Ascending aorta (tissue), 2 donors: ENCODE measurements at regions not wholly inside any gene's neighbourhood (a gene's known extent, or its start where the extent isn't known, plus 50 kb on each side); places are given as distances from the start of the nearest gene placed in this dataset.

Experiments used
- DNase-seq, 2 donors: peaks; one replicate each; pipeline ENCODE4 v3.0.0-alpha.2; 2019; ENCODE audit warnings: low spot score in 2 of 2
- H3K27ac ChIP-seq, 2 donors: fragments of 200-600 bp; sonication (generic); one replicate each; pipeline ENCODE4 v1.5.1; 2016 to 2017; ENCODE audit warnings: mild to moderate bottlenecking in 1 of 2
- H3K27me3 ChIP-seq: fragments of 200-600 bp; sonication (generic); one replicate; pipeline ENCODE4 v1.5.1; 2017
- H3K36me3 ChIP-seq, 2 donors: fragments of 200-600 bp; sonication (generic); one replicate each; pipeline ENCODE4 v1.5.1; 2016
- H3K4me1 ChIP-seq, 2 donors: fragments of 200-600 bp; sonication (generic); one replicate each; pipeline ENCODE4 v1.5.1; 2016 to 2017; ENCODE audit warnings: mild to moderate bottlenecking in 1 of 2
- H3K4me3 ChIP-seq, 2 donors: fragments of 200-600 bp; sonication (generic); one replicate each; pipeline ENCODE4 v1.5.1; 2016 to 2017; ENCODE audit warnings: mild to moderate bottlenecking in 1 of 2
- H3K9me3 ChIP-seq, 2 donors: fragments of 200-600 bp; sonication (generic); one replicate each; pipeline ENCODE4 v1.5.1; 2016
- intact Hi-C: fragments of 100-400 bp; cut with DNase I; formaldehyde crosslinking; loops from one replicate; pipeline ENCODE4 v1.15.1; 2023
- TF ChIP-seq, protein P1 (sequence below), 3 experiments: fragments of 200-600 bp in 2 of 3; fragments of 450-650 bp in 1 of 3; sonication (generic) in 2 of 3; IDR thresholded peaks; one replicate each; pipeline ENCODE4 v1.5.1; 2016 to 2019; ENCODE audit warnings: antibody characterized with exemption in 3 of 3, mild to moderate bottlenecking in 1 of 3, moderate library complexity in 1 of 3

GRCh38 chr11:93032580-93032979 lies 63.1 kb downstream of the MTNR1B start:
- DNase-seq: no peak
- H3K9me3 ChIP-seq: no peaks in the 10 kb centered on the region
- H3K36me3 ChIP-seq: no peaks in the 10 kb centered on the region
- H3K27me3 ChIP-seq: no peaks in the 10 kb centered on the region
- no peak overlapping the region for H3K4me3 ChIP-seq
- no peak overlapping the region for H3K27ac ChIP-seq
- intact Hi-C loops: no loop called here
- no peaks in the 10 kb centered on the region for H3K4me1 ChIP-seq
- TF ChIP-seq, protein P1, sequence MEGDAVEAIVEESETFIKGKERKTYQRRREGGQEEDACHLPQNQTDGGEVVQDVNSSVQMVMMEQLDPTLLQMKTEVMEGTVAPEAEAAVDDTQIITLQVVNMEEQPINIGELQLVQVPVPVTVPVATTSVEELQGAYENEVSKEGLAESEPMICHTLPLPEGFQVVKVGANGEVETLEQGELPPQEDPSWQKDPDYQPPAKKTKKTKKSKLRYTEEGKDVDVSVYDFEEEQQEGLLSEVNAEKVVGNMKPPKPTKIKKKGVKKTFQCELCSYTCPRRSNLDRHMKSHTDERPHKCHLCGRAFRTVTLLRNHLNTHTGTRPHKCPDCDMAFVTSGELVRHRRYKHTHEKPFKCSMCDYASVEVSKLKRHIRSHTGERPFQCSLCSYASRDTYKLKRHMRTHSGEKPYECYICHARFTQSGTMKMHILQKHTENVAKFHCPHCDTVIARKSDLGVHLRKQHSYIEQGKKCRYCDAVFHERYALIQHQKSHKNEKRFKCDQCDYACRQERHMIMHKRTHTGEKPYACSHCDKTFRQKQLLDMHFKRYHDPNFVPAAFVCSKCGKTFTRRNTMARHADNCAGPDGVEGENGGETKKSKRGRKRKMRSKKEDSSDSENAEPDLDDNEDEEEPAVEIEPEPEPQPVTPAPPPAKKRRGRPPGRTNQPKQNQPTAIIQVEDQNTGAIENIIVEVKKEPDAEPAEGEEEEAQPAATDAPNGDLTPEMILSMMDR (IDR thresholded peaks at IDR 0.05): no peak

DNA sequence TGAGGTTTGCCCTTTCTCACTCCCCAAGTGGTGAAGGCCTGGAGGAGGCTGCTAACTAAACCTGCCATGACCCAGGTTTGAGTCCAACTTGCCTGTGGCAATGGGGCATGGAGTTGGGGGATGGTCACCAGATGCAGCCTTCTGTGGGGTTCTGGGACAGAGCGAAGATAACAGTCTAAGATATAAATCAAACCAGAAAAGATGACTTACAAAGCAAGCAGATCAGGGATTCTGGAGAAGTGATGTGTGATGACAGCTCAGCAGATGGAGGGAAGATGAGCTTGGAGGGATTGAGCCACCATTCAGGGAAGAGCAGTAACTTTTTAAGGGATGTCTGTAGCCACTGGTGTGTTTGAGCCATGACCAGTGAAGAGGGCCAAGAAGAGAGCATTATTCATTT lies 63.6 kb downstream of the MTNR1B start:
- no peaks in the 10 kb centered on the region for H3K36me3 ChIP-seq
- no peaks in the 10 kb centered on the region for H3K27me3 ChIP-seq
- H3K4me1 ChIP-seq: no peaks in the 10 kb centered on the region
- H3K27ac ChIP-seq: no peak overlapping the region
- intact Hi-C loops: no loop called here
- no peaks in the 10 kb centered on the region for H3K9me3 ChIP-seq
- no peak overlapping the region for H3K4me3 ChIP-seq
- TF ChIP-seq, protein P1 (IDR thresholded peaks at IDR 0.05): no peak
- DNase-seq: no peak

DNA sequence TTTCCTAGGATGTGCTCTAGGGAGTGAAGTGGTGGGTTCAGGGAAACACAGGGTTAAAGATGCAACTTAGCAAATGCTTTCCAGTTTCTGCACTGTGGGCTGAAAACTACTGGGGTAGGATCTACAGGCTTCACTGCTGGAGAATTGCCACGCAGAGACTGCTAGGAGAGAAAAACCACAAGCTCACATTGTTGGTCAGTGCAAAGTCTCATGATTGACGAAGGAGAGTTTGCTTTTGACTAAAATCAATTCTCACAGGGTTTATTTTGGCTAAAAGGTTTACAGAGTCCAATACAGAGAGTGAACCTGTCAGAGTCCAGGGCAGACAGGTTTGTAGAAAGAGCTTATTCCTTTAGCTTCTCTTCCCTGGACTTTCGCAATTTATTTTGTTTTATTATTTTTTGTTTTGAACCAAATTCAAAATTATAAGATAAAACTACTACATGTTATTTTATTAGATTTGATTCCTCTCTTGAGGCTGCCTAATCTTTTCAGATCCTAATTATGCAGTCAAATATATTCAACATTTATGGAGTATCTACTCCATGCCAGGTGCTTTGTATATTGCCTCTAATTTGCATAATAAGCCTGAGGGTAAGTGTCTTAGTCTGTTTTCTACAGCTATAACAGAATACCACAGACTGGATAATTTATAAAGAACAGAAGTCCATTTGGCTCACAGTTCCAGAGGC lies 64.7 kb downstream of the MTNR1B start:
- intact Hi-C loops: no loop called here
- Histone ChIP-seq H3K27ac (no peak overlapping the region), H3K36me3 (no peaks in the 10 kb centered on the region), H3K27me3 (no peaks in the 10 kb centered on the region), H3K4me1 (no peaks in the 10 kb centered on the region), H3K4me3 (no peak overlapping the region), H3K9me3 (no peaks in the 10 kb centered on the region)
- no peak for DNase-seq
- TF ChIP-seq, protein P1 (IDR thresholded peaks at IDR 0.05): no peak

GRCh38 chr11:93034723-93035039 lies 65.2 kb downstream of the MTNR1B start:
- no peaks in the 10 kb centered on the region for H3K27me3 ChIP-seq
- H3K36me3 ChIP-seq: no peaks in the 10 kb centered on the region
- TF ChIP-seq, protein P1 (IDR thresholded peaks at IDR 0.05): no peak
- intact Hi-C loops: no loop called here
- no peaks in the 10 kb centered on the region for H3K4me1 ChIP-seq
- H3K27ac ChIP-seq: no peak overlapping the region
- no peaks in the 10 kb centered on the region for H3K9me3 ChIP-seq
- DNase-seq: no peak
- H3K4me3 ChIP-seq: no peak overlapping the region

DNA sequence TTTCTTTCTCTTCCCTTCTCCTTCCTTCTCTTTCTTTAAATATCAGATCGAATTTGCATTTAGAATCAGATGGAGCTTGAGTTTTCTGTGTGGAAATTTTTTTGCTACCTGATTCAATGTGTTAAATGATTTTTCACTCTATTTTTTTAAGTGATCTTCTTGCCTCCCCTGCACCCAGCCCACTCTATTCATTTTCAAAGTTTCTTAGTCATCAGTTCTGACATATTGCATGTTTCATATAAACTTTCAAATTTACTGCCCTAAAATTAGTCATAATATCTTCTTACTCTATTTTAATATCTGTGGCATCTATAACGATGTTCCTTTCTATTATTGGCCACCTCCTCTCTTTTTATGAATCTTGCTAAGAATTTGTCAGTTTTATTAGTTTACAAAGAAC lies 69.1 kb downstream of the MTNR1B start:
- Histone ChIP-seq H3K9me3 (no peaks in the 10 kb centered on the region), H3K27ac (no peak overlapping the region), H3K4me1 (no peaks in the 10 kb centered on the region), H3K4me3 (no peak overlapping the region), H3K27me3 (no peaks in the 10 kb centered on the region), H3K36me3 (no peaks in the 10 kb centered on the region)
- no peak for DNase-seq
- TF ChIP-seq, protein P1 (IDR thresholded peaks at IDR 0.05): no peak
- intact Hi-C loops: no loop called here
